GM21390 (cell line): ENCODE measurements at regions not wholly inside any gene's neighbourhood (a gene's known extent, or its start where the extent isn't known, plus 50 kb on each side); places are given as distances from the start of the nearest gene placed in this dataset.
"Not testable (repeated sequence)": the region's sequence is repeated elsewhere in the genome, so short reads cannot be mapped to it uniquely, and the experiment has no call there.

Experiments
- ATAC-seq: cut with Tn5 transposase; IDR thresholded peaks from one replicate; pipeline ENCODE4 v1.9.1; 2021; ENCODE audit not compliant: unreplicated experiment

DNA sequence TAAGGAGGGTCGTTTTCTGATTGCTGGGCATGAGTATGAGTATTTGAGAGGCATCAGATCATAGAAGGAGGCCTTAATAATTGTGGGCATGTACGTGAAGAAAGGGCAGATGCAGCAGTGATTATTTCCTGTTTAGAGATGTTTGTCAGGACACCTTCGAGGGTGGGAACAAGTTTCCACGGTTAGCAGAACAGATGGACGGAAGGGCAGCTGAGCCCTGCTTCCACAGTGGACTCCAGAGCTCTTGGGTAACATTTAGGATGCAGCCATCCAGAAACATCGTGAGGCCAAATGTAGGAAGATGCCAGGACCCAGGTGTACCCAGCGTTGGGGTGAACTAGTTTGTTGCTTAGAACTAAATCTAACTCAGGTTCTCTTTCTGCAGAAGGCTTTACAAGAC, 231.3 kb upstream of the FAT1 start:
- no peak for ATAC-seq

DNA sequence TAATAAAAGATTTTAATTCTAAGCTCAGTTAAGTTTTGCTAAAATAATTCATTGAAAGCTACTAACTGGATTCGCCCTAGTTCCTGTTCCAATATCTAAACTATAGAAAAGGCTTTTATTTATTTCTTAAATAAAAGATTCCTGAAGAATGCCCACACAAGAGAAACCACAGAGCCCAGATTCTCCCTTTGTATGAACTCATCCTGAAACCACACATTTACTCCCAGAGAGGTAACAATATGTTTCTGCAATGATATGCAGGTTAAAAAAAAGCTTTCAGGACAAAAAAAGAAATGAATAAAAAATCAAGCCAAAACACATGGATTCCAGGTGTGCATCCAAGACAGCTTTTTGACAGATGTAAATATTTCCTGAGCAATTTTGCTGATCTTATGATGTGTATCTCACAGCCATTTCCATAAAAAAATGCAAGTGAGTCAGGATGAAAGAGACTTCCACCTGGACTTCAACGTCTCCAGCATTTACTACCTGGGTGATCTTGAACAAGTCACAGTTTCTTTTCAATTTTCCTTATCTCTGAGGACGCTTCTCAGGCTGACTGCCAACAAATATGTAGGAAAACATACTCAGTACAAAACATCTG, 234.4 kb upstream of the FAT1 start:
- ATAC-seq: no peak

DNA sequence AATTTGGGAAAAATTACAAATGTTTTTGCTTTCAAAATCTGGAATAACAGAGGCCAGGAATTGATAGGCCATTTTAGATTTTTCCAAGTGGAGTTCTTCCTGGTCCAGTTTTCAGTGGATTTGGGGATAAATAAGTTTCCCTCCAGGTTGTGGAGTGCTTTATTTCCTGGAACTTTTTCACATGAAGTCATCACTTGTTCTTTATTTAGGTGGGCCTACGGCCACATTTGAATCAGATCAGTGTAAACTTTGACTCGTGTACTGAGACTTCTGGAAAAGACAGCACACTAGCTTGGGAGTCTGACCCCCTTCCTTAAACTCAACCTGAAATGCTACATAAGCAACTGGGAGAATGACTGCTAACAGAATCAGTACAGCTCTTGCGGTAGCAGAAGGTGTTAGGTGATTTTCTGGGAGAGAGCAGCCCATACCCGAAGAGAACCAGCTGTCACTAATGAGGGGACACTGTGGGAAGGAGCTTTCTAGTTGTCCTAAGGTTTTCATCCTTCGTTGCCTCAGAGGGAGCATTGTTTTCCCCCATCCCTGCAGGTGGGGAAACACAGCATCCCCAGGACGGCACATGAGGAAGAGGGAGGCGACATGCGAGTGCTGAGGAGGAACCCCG, 235.2 kb upstream of the FAT1 start:
- no peak for ATAC-seq

DNA sequence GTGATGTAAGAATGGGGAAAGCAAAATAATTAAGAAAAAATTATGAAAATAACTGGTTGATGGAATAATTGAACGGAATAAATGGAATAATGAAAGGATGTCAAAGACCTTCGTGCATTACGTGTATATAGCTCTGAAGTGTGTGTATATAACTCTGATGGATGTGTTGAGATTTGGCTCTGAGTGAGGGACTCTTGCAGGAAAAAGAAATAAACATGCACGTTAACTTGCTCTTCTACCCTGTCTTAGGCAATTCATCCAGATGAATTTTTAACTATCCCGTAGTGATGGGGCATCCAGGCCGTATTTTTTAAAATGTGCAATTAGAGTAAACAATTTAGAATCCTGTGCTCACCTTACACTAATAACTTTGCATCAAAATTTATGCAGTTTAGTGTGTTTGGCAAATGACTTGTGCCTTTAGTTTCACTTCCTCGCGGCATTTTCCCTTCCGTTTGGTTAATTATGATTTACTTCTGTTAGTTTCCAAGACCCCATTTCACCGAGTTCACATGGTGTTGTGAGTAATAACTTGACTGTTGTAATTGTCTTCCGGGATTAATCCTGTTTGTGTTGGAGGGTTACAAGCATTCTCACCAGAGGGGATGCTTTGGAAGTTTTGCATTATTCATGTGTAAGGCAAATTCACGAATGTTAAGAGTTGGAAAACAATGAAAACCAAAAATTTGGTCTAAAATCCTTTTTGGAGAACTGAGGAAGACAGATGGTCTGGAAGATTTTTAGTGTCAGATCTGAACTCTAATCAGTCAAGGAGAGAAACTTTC, 256.5 kb upstream of the FAT1 start:
- no peak for ATAC-seq

DNA sequence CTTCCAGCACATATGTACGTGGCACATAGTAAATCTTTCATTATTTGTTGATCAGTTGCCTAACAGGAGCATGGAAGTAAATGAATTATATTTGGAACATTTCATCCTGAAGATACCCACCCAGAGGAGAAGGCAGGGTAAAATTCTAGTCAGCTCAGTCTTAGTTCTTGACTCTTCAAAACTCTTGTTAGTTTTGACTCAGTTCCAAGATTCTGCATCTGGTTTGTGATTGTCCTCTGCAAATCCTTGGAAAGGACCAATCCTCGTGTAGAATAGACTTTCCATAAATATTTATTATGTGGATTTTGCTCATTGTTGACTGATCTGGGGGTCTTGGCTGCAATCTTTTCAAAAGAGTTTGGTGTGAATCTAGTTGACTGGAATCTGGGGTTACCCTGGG, 257.5 kb upstream of the FAT1 start:
- no peak for ATAC-seq

DNA sequence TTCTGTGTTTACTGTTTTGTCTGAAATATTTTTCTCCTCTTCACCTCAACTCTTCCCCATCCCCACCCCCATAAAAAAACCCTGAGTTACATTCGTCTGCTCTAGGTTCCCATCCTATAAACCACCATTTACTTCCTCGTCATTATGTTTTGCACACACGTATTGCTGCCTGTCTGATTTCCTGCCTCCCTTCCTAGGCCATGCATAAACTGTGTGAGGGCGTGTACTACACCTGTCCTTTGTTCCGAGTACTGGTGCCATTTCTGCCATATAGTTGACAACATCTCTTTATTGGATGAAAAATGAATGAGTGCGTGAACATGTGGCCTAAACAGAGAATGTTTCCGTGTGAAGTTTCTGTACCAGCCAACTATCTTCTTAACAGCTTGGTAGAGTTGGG, 258.5 kb upstream of the FAT1 start:
- no peak for ATAC-seq

DNA sequence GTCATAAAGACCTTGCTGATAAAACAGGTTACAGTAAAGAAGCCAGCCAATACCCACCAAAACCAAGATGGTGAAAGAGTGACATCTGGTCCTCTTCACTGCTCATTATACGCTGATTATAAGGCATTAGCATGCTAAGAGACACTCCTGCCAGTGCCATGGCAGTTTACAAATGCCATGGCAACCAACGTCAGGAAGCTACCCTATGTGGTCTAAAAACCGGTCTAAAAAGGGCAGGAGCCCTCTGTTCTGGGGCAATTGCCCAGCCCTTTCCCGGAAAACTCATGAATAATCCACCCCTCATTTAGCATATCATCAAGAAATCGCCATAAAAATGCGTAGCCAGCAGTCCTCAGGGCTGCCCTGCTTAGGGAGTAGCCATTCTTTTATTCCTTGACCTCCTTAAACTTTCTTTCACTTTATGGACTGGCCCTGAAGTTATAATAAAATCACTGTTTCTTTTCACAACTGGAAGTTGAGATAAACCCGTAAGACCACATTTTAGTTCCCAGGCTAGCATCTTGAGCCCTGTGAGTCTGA, 260.5 kb upstream of the FAT1 start:
- ATAC-seq: no peak

DNA sequence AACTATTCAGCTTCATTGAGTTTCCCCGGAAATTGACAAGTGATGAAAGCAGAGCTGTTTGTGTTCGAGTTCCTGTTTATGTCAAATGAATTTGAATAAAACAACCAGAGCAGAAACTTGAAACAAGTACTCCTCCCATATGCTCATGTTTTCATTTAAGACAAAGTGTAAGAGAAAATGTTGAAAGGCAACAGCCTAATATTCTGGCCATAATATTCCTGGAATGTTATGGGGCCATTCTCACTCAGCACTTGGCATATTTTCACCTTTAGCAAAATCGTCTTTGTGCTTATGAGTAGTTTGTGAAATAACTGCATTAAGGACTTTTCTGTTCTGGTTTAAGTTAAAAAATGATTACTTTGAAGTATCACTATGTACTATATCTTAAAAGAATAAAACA, 276.0 kb upstream of the FAT1 start:
- no peak for ATAC-seq

DNA sequence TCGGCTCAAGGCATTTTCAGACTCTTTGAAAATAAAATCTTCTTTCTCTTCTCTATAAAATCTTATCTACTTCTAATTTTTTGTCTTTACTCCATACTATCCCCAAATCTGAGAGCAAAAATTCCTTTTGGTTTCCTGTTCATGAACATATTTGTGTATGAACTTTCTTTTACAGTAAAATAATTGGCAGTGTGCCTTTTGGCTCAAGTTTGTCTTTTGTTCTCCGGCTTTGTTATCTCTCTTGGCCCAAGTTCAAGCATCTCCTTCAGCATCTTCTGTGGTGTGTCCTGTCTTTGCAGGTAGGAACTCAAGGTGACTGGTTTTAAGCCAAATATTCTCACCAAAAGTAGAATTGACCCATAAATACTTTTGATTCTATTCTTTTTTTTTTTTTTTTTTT, 276.6 kb upstream of the FAT1 start:
- ATAC-seq: no peak

DNA sequence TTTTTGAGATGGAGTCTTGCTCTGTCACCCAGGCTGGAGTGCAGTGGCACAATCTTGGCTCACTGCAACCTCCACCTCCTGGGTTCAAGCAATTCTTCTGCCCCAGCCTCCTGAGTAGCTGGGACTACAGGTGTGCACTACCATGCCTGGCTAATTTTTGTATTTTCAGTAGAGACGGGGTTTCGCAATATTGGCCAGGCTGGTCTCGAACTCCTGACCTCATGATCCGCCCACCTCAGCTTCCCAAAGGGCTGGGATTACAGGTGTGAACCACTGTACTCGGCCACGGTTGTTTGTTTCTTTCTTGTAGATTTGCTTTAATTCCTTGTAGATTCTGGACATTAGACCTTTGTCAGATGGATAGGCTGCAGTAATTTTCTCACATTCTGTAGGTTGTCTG, 278.5 kb upstream of the FAT1 start:
- not testable (repeated sequence) for ATAC-seq

DNA sequence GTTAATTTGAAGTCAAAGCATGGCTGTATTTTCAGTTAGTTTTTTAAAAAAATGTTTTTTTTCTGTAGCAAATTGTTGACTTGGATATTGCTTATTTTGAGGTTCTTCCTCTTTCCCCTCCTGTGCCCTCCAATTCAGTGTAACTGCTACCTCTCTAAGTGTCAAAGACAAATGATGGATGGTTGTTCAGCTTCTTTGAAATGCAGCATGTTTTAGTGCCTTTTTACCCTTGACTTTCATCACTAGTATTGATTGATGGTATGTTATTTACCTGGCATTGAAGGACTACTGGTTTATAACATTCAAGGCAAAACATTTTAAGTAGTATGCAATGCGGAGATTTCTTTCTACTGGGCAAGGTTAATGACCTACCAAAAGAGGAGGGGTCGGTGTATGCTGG, 281.0 kb upstream of the FAT1 start:
- no peak for ATAC-seq

DNA sequence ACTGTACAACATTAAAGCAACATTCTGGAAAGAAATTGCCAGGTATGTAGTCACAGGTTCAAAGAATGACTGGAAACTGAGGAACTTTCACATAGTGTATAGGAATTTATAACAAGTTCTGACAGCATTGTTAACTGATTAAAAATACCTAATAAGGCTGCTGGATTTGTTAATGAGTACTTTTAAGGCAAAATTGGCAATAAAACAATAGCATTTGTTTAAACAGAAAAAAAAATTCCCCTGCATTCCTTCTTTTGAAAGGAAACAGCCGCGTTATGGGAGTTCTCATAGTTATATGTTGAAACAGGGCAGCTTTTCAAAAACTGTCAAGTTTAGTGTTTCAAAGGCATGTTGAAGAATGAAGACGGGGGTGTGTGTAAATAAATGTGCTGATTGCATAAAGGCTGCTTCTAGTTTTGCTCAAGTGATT, 282.5 kb upstream of the FAT1 start:
- ATAC-seq: no peak

DNA sequence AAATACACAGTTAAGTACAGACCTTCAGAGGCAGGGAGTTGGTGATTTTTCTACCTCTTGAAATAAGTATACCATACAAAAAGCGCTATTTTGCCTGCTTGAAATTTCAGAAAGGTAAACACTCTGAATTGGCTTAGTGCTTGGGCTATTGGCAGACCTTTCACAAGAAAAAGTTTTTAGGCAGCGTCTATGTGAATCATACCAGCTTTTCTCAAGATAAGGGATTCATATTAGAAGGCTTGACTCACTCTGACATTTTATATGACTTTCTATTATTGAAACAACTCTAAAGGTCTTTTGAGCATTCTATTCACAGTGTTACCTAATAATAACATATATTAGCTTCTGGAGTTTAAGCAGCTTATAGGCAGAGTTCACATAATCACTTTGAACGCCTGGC, 286.4 kb upstream of the FAT1 start:
- no peak for ATAC-seq

DNA sequence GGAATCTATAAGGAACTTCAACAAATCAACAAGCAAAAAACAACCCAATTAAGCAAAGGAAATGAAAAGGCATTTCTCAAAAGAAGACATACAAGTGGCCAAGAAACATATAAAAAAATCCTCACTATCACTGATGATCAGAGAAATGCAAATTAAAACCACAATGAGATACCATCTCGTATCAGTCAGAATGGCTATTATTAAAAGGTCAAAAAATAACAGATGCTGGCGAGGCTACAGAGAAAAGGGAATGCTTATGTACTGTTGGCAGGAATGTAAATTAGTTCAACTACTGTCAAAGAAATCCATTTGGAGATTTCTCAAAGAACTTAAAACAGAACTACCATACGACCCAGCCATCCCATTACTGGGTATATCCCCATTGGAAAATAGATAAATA, 292.4 kb upstream of the FAT1 start:
- no peak for ATAC-seq

DNA sequence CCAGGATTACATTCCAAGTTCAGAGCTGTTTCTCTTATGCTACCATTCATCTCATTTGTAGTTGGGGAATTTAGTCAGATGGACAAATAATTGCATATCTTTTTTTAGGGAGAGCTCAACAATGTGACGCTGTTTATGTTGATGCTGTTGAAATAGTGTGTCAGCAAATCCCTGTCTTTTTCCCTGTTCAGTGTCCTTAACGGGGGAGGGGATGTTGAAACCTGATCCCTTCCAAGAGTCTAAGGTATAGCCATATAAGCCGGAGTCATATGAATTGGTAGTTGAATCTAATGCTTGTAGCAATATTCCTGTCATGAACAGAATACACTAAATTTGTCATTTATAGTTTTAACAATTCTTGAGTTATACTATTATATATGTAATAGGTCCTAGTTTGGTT, 293.5 kb upstream of the FAT1 start:
- no peak for ATAC-seq

DNA sequence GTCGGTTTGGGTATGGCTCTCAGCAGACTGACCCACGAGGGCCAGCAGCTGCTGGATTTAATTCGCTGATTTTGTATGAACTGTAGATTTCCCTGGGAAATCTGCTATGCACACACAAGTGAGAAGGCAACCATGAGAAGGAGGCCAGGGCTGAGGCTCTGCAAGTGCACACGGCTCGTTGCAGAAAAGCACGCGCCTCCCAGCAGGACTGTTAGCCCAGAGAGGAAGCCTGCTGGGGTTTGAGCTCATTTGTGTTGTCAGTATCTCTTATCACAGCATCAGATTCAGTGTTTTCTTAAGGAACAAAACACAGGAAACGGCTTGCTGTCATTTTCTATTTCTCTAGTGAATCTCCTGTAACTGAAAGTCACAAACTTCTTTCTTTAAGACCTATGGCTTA, 296.2 kb upstream of the FAT1 start:
- no peak for ATAC-seq

DNA sequence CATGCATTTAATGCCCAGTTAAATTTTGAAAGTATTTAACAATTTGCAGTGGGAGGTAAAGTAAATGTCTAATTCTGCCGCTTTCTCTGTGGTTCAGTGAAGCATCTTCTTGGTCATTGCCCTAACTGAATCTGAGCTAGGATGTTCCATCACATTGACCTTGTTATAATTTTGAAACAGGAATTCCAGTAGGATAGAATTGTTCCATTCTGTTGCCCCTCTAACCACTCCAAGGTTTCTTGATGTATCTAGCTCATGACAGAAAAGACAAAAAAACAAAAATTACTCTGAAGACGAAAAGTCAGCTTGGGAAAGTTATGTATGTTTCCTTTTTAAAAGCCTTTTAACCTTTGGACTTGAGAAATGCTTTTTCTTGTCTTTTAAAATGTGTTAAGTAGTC, 297.0 kb upstream of the FAT1 start:
- no peak for ATAC-seq

DNA sequence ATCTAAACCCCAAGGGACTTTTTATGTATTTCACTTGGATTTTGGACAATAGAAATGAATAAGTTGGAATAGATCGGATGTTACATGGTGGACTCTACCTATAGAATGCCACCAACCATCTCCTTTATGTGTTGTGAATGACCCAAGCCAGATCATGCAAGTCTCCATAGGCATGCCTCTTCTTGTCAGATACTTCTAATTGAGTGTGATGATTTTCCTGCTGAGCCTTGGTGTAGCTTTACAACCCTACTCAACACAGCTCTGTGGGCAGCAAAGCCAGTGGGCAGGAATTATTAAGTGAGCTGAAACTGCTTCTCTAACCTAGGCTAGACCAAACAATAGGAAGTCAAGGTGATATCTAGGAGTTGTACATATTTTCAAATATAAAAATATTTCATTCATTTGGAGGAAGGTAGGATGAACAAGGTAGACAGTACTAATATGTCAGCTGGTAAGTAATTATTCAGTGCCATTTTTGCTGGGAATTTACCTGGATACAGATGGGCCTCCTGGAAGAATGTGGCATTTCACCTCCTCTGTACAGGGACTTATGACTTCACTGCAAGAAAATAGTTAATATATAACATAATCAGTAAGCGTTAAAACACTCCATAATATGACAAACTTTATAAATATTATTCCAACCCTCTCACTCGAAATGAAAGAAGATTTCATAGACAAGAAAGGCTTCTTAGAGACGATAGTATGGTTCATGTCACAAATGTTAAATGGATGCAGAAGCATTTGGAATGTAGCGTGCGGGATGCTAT, 298.0 kb upstream of the FAT1 start:
- ATAC-seq: no peak

DNA sequence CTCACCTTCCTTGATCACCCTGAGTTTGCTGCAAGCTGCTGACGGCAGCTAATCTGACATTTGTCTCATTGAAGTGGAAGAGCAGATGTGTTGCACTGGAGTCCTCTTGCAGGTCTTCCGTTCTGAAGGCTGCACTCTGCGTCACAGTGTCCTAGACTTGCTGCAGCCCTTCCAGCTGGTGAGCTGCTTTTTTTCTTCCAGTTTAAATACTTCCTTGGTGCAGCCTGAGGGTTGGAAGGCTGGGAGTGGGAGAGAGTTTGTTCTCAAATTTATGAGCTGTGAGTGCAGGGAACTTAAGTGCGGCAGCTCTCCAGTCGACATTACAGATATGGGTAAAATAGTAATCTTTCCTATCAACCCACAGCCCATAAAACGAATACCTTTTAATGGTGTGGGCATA, 303.6 kb upstream of the FAT1 start:
- no peak for ATAC-seq

DNA sequence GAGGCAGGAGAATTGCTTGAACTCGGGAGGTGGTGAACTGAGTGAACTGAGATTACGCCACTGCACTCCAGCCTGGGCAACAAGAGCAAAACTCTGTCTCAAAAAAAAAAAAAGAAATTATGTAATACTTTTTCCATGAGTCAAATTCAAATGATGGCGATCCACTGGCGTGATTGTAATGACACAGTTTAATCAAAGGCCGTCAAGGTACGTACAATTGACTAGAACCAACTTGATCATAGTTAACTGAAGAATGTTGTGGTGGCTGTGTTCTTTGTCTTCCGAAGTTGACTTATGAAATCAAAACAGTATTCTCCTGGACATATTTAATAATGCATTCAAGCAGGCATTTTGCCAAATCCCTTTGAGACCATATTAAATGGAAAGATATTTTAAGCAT, 318.6 kb upstream of the FAT1 start:
- ATAC-seq: no peak

DNA sequence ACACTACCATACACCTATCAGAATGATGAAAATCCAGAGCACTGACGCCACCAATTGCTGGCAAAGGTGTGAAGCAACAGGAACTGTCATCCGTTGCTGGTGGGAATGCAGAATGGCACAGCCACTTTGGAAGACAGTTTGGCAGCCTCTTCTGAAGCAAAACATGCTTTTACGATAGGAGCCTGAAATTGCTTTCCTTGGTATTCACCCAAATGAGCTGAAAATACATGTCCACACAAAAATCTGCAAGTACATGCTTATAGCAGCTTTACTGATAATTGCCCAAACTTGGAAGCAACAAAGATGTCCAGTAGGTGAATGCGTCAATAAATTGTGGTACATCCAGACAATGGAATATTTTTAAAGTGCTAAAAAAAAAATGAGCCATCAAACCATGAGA, 322.8 kb upstream of the FAT1 start:
- no peak for ATAC-seq

DNA sequence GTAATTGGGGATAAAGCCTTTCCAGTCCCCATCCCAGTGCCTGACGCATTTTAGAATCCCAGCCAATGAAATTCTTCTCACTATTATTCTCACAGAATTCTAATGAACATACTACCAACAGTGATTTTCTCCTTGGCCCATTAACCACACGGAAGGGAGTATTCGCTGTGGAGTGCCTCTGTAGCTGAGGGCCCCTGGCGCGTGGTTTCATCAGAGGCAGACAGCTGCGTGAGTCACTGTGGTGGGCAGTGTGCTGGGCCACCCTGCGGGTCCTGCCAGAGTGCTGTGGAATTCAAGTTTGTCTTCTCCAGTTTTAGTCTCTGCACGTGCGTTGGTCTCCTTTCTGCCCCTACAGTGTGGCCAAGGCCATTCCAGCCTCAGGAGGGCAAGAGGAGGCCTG, 335.4 kb upstream of the FAT1 start:
- ATAC-seq: no peak
